BLaER1 treated with 17β-estradiol and CSF1 and Interleukin-3, amounts not matched to agents 10 nM and 100 nM (cell line): ENCODE measurements at regions not wholly inside any gene's neighbourhood (a gene's known extent, or its start where the extent isn't known, plus 50 kb on each side); places are given as distances from the start of the nearest gene placed in this dataset.

Experiments used
- H3K27ac ChIP-seq, 11 experiments: shearing (Covaris generic); formaldehyde crosslinking; 2 replicates each; pipeline ENCODE4 v1.8.1; 2022
- H3K27me3 ChIP-seq, 11 experiments: shearing (Covaris generic); formaldehyde crosslinking; 2 replicates each; pipeline ENCODE4 v1.8.1; 2022
- H3K36me3 ChIP-seq, 11 experiments: shearing (Covaris generic); formaldehyde crosslinking; 2 replicates each; pipeline ENCODE4 v1.8.1; 2022
- H3K4me1 ChIP-seq, 10 experiments: shearing (Covaris generic); formaldehyde crosslinking; 2 replicates each; pipeline ENCODE4 v1.8.1; 2022
- H3K4me2 ChIP-seq, 11 experiments: shearing (Covaris generic); formaldehyde crosslinking; 2 replicates each; pipeline ENCODE4 v1.8.1; 2022
- H3K4me3 ChIP-seq, 10 experiments: shearing (Covaris generic); formaldehyde crosslinking; 2 replicates each; pipeline ENCODE4 v1.8.1; 2022
- H3K9ac ChIP-seq, 11 experiments: shearing (Covaris generic); formaldehyde crosslinking; 2 replicates each; pipeline ENCODE4 v1.8.1; 2022
- H3K9me3 ChIP-seq, 11 experiments: shearing (Covaris generic); formaldehyde crosslinking; replicated peaks in 1 of 11; 2 replicates each; pipeline ENCODE4 v1.8.1; 2022
- H4K20me1 ChIP-seq, 11 experiments: shearing (Covaris generic); formaldehyde crosslinking; 2 replicates each; pipeline ENCODE4 v1.8.1; 2022
- Cebpa-rat ChIP-seq, 11 experiments: shearing (Covaris generic); IDR thresholded peaks; 2 replicates each; pipeline ENCODE4 v1.8.1; 2022

- Histone ChIP-seq H3K4me1 (peaks cover 0 to 30% (median 4%) of the 10 kb centered on the region in 10 experiments; a peak in 9 of 20 replicates), H3K36me3 (no peaks in the 10 kb centered on the region), H3K27ac (peak overlapping the region in 3 of 11 experiments; percentile 59 to 65 (median 61); a peak in 5 of 22 replicates), H3K27me3 (no peaks in the 10 kb centered on the region), H3K4me3 (no peak overlapping the region), H3K9me3 (peaks cover 0 to 20% (median 4%) of the 10 kb centered on the region in 11 experiments; a peak in 6 of 22 replicates), H4K20me1 (no peaks in the 10 kb centered on the region), H3K9ac (peak overlapping the region in 1 of 11 experiments; percentile 8; a peak in 1 of 22 replicates), H3K4me2 (peak overlapping the region in 5 of 11 experiments; percentile 18 to 74 (median 50); a peak in 10 of 22 replicates)
- no peak for TF ChIP-seq Cebpa-rat (IDR thresholded peaks at IDR 0.05)
Measured at GRCh38 chr12:127230843-127231260, 1036.1 kb upstream of the TMEM132C start.

GRCh38 chr12:127231371-127231770 lies 1035.6 kb upstream of the TMEM132C start:
- no peaks in the 10 kb centered on the region for H3K36me3 ChIP-seq
- H3K9me3 ChIP-seq = peaks cover 0 to 20% (median 4%) of the 10 kb centered on the region in 11 experiments; a peak in 6 of 22 replicates
- H4K20me1 ChIP-seq = no peaks in the 10 kb centered on the region
- peaks cover 0 to 35% (median 4%) of the 10 kb centered on the region in 10 experiments; a peak in 9 of 20 replicates for H3K4me1 ChIP-seq
- TF ChIP-seq Cebpa-rat (IDR thresholded peaks at IDR 0.05) = no peak
- H3K4me2 ChIP-seq = peak overlapping the region in 5 of 11 experiments; percentile 18 to 74 (median 50); a peak in 9 of 22 replicates
- no peak overlapping the region for H3K4me3 ChIP-seq
- peak overlapping the region in 1 of 11 experiments; percentile 8; a peak in 1 of 22 replicates for H3K9ac ChIP-seq
- H3K27me3 ChIP-seq = no peaks in the 10 kb centered on the region
- H3K27ac ChIP-seq = peak overlapping the region in 3 of 11 experiments; percentile 59 to 65 (median 61); a peak in 5 of 22 replicates

GRCh38 chr12:127233016-127233415 lies 1034.0 kb upstream of the TMEM132C start:
- Histone ChIP-seq H3K9me3 (peaks cover 0 to 20% (median 4%) of the 10 kb centered on the region in 11 experiments; a peak in 6 of 22 replicates), H3K27me3 (no peaks in the 10 kb centered on the region), H3K4me3 (no peak overlapping the region), H3K36me3 (no peaks in the 10 kb centered on the region), H3K4me1 (peaks cover 6 to 52% (median 18%) of the 10 kb centered on the region in 10 experiments; a peak in 18 of 20 replicates), H4K20me1 (no peaks in the 10 kb centered on the region), H3K27ac (no peak overlapping the region), H3K9ac (no peak overlapping the region), H3K4me2 (no peak overlapping the region)
- TF ChIP-seq Cebpa-rat (IDR thresholded peaks at IDR 0.05) = no peak

GRCh38 chr12:127235761-127236160 lies 1031.2 kb upstream of the TMEM132C start:
- peaks cover 6 to 60% (median 28%) of the 10 kb centered on the region in 10 experiments; a peak in 18 of 20 replicates for H3K4me1 ChIP-seq
- no peak for TF ChIP-seq Cebpa-rat (IDR thresholded peaks at IDR 0.05)
- no peaks in the 10 kb centered on the region for H3K27me3 ChIP-seq
- H3K27ac ChIP-seq = peak overlapping the region in 1 of 11 experiments; percentile 95; a peak in 2 of 22 replicates
- H3K4me2 ChIP-seq = peak overlapping the region in 3 of 11 experiments; percentile 87 to 95 (median 94); a peak in 5 of 22 replicates
- no peaks in the 10 kb centered on the region for H4K20me1 ChIP-seq
- H3K9ac ChIP-seq = no peak overlapping the region
- no peak overlapping the region for H3K4me3 ChIP-seq
- H3K36me3 ChIP-seq = no peaks in the 10 kb centered on the region
- peaks cover 0 to 20% (median 4%) of the 10 kb centered on the region in 11 experiments; a peak in 6 of 22 replicates for H3K9me3 ChIP-seq

GRCh38 chr12:127236491-127236890 lies 1030.5 kb upstream of the TMEM132C start:
- Histone ChIP-seq H3K27me3 (no peaks in the 10 kb centered on the region), H3K4me2 (peak overlapping the region in 7 of 11 experiments; percentile 74 to 95 (median 84); a peak in 12 of 22 replicates), H3K27ac (peak overlapping the region in 6 of 11 experiments; percentile 79 to 95 (median 83); a peak in 10 of 22 replicates), H3K9me3 (peaks cover 0 to 16% (median 4%) of the 10 kb centered on the region in 11 experiments; a peak in 6 of 22 replicates), H3K4me3 (no peak overlapping the region), H3K4me1 (peaks cover 6 to 53% (median 26%) of the 10 kb centered on the region in 10 experiments; a peak in 18 of 20 replicates), H4K20me1 (no peaks in the 10 kb centered on the region), H3K9ac (peak overlapping the region in 2 of 11 experiments; percentile 72 to 78; a peak in 3 of 22 replicates), H3K36me3 (no peaks in the 10 kb centered on the region)
- TF ChIP-seq Cebpa-rat (IDR thresholded peaks at IDR 0.05) = no peak

GRCh38 chr12:127237151-127237550 lies 1029.8 kb upstream of the TMEM132C start:
- TF ChIP-seq Cebpa-rat (IDR thresholded peaks at IDR 0.05) = no peak
- Histone ChIP-seq H3K27me3 (no peaks in the 10 kb centered on the region), H3K4me2 (peak overlapping the region in 8 of 11 experiments; percentile 63 to 95 (median 84); a peak in 15 of 22 replicates), H3K36me3 (no peaks in the 10 kb centered on the region), H3K27ac (peak overlapping the region in 10 of 11 experiments; percentile 48 to 95 (median 80); a peak in 18 of 22 replicates), H3K9ac (peak overlapping the region in 8 of 11 experiments; percentile 39 to 78 (median 67); a peak in 10 of 22 replicates), H3K4me1 (peaks cover 6 to 46% (median 26%) of the 10 kb centered on the region in 10 experiments; a peak in 18 of 20 replicates), H4K20me1 (no peaks in the 10 kb centered on the region), H3K9me3 (peaks cover 0 to 10% (median 0%) of the 10 kb centered on the region in 11 experiments; a peak in 5 of 22 replicates), H3K4me3 (no peak overlapping the region; a peak in 1 of 20 replicates)

- H3K4me2 ChIP-seq = peak overlapping the region; percentile 2 to 95 (median 77); a peak in 21 of 22 replicates
- no peaks in the 10 kb centered on the region for H4K20me1 ChIP-seq
- peak overlapping the region in 10 of 11 experiments; percentile 48 to 95 (median 80); a peak in 19 of 22 replicates for H3K27ac ChIP-seq
- peaks cover 0 to 5% (median 0%) of the 10 kb centered on the region in 11 experiments; a peak in 2 of 22 replicates for H3K9me3 ChIP-seq
- peak in 2 of 11 experiments; percentile 46 to 51; a peak in 3 of 22 replicates for TF ChIP-seq Cebpa-rat (IDR thresholded peaks at IDR 0.05)
- H3K9ac ChIP-seq = peak overlapping the region in 7 of 11 experiments; percentile 47 to 78 (median 72); a peak in 12 of 22 replicates
- peak overlapping the region in 4 of 10 experiments; percentile 6 to 26 (median 8); a peak in 4 of 20 replicates for H3K4me3 ChIP-seq
- no peaks in the 10 kb centered on the region for H3K27me3 ChIP-seq
- peaks cover 6 to 41% (median 26%) of the 10 kb centered on the region in 10 experiments; a peak in 18 of 20 replicates for H3K4me1 ChIP-seq
- H3K36me3 ChIP-seq = no peaks in the 10 kb centered on the region
Measured at GRCh38 chr12:127238107-127238506, 1028.9 kb upstream of the TMEM132C start.

- Histone ChIP-seq H3K36me3 (no peaks in the 10 kb centered on the region), H3K9ac (no peak overlapping the region), H3K27me3 (no peaks in the 10 kb centered on the region), H3K4me2 (0 out of 22 replicates have a peak overlapping the region, but pooled peaks of 1 of the 11 experiments have one; percentile 87), H3K4me3 (no peak overlapping the region), H4K20me1 (no peaks in the 10 kb centered on the region), H3K4me1 (peaks cover 6 to 41% (median 26%) of the 10 kb centered on the region in 10 experiments; a peak in 18 of 20 replicates), H3K27ac (peak overlapping the region in 3 of 11 experiments; percentile 84 to 95 (median 86); a peak in 3 of 22 replicates), H3K9me3 (peaks cover 0 to 5% (median 0%) of the 10 kb centered on the region in 11 experiments; a peak in 2 of 22 replicates)
- no peak for TF ChIP-seq Cebpa-rat (IDR thresholded peaks at IDR 0.05)
Measured at GRCh38 chr12:127239781-127240180, 1027.2 kb upstream of the TMEM132C start.
